Fibroblast of lung (primary cell): ENCODE measurements at regions not wholly inside any gene's neighbourhood (a gene's known extent, or its start where the extent isn't known, plus 50 kb on each side); places are given as distances from the start of the nearest gene placed in this dataset.

Experiments used
- DNase-seq, 2 donors: peaks; one replicate each; pipeline versions ENCODE4 v3.0.0 to v3.0.0-alpha.2; 2010; ENCODE audit warnings: low read depth in 2 of 2
- H2AFZ ChIP-seq: 2 replicates; pipeline ENCODE4 v1.5.1; 2012; ENCODE audit warnings: low read length, control low read depth, inconsistent platforms
- H3K27ac ChIP-seq: 2 replicates; pipeline ENCODE4 v1.5.1; 2011; ENCODE audit warnings: low read length, control low read depth; ENCODE audit not compliant: insufficient read depth
- H3K27me3 ChIP-seq: 2 replicates; pipeline ENCODE4 v1.5.1; 2011; ENCODE audit warnings: mild to moderate bottlenecking, low read length; ENCODE audit not compliant: control insufficient read depth, insufficient read depth
- H3K36me3 ChIP-seq: 2 replicates; pipeline ENCODE4 v1.5.1; 2011; ENCODE audit warnings: low read length; ENCODE audit not compliant: control insufficient read depth, insufficient read depth
- H3K4me1 ChIP-seq: 2 replicates; pipeline ENCODE4 v1.5.1; 2011; ENCODE audit warnings: low read length; ENCODE audit not compliant: control insufficient read depth, insufficient read depth; ENCODE audit errors: extremely low read depth
- H3K4me2 ChIP-seq: 2 replicates; pipeline ENCODE4 v1.5.1; 2011; ENCODE audit warnings: low read length, control low read depth; ENCODE audit not compliant: insufficient read depth; ENCODE audit errors: extremely low read depth
- H3K4me3 ChIP-seq, 4 experiments: fragments of 200-600 bp in 1 of 4; sonication (generic) in 1 of 4; replicated peaks in 1 of 4; 2 replicates each; pipeline ENCODE4 v1.5.1; 2011 to 2016; ENCODE audit warnings: low read length in 4 of 4, low read depth in 3 of 4, mild to moderate bottlenecking in 3 of 4, control low read depth in 2 of 4, inconsistent platforms in 1 of 4, mixed read lengths in 1 of 4; ENCODE audit not compliant: insufficient read depth in 1 of 4; ENCODE audit errors: control extremely low read depth in 1 of 4
- H3K79me2 ChIP-seq: 2 replicates; pipeline ENCODE4 v1.5.1; 2012; ENCODE audit warnings: mild to moderate bottlenecking, low read length, inconsistent platforms; ENCODE audit not compliant: control insufficient read depth, insufficient read depth
- H3K9ac ChIP-seq: 2 replicates; pipeline ENCODE4 v1.5.1; 2011; ENCODE audit warnings: mild to moderate bottlenecking, low read length, control low read depth; ENCODE audit not compliant: insufficient read depth
- H3K9me3 ChIP-seq: 2 replicates; pipeline ENCODE4 v1.5.1; 2012; ENCODE audit warnings: low read depth, low read length; ENCODE audit not compliant: control insufficient read depth, insufficient read depth
- H4K20me1 ChIP-seq: 2 replicates; pipeline ENCODE4 v1.5.1; 2011; ENCODE audit warnings: low read length; ENCODE audit not compliant: control insufficient read depth, insufficient read depth; ENCODE audit errors: extremely low read depth
- CTCF ChIP-seq, 2 donors: IDR thresholded peaks in 1 of 2; conservative IDR thresholded peaks in 1 of 2; 1 replicate in 1 of 2; 2 replicates in 1 of 2; pipeline ENCODE4 v1.5.1; 2011 to 2012; ENCODE audit warnings: low read length in 2 of 2, control low read depth in 1 of 2, inconsistent platforms in 1 of 2, low read depth in 1 of 2, mild to moderate bottlenecking in 1 of 2
- EZH2 ChIP-seq: IDR thresholded peaks from 2 replicates; pipeline ENCODE4 v1.5.1; 2012; ENCODE audit warnings: low read length, control low read depth, mild to moderate bottlenecking; ENCODE audit errors: missing control alignments

GRCh38 chr9:89659891-89660685 is 55.3 kb downstream of the GADD45G start:
- Histone ChIP-seq H3K27ac (no peak overlapping the region), H3K9ac (no peak overlapping the region)
- DNase-seq = no peak

GRCh38 chr9:89661391-89661949 is 56.7 kb downstream of the GADD45G start:
- H3K27ac ChIP-seq = no peak overlapping the region
- TF ChIP-seq EZH2 (no peak), CTCF (conservative IDR thresholded peaks at IDR 0.05 in 1 of 2, IDR thresholded peaks at IDR 0.05 in 1 of 2; ENCODE audit: low read depth in 1 of 2, low read length in 2 of 2) (no peak)
- DNase-seq = peak in 1 of 2 donors; percentile 28
- no peak overlapping the region for H2AFZ ChIP-seq
- no peak overlapping the region for H3K4me2 ChIP-seq
- peak overlapping the region in 1 of 4 experiments; percentile 18 for H3K4me3 ChIP-seq
- no peaks in the 10 kb centered on the region for H3K4me1 ChIP-seq
- no peaks in the 10 kb centered on the region for H3K79me2 ChIP-seq
- no peaks in the 10 kb centered on the region for H4K20me1 ChIP-seq
- H3K9me3 ChIP-seq = no peaks in the 10 kb centered on the region
- no peaks in the 10 kb centered on the region for H3K36me3 ChIP-seq
- H3K9ac ChIP-seq = no peak overlapping the region
- H3K27me3 ChIP-seq = no peaks in the 10 kb centered on the region

More at GRCh38 chr9:89659891-89660685, 55.3 kb downstream of the GADD45G start:
- TF ChIP-seq CTCF (conservative IDR thresholded peaks at IDR 0.05 in 1 of 2, IDR thresholded peaks at IDR 0.05 in 1 of 2; ENCODE audit: low read depth in 1 of 2, low read length in 2 of 2) (no peak), EZH2 (no peak)
- no peaks in the 10 kb centered on the region for H4K20me1 ChIP-seq
- H3K9me3 ChIP-seq = no peaks in the 10 kb centered on the region
- no peak overlapping the region for H3K4me2 ChIP-seq
- no peaks in the 10 kb centered on the region for H3K4me1 ChIP-seq
- H3K4me3 ChIP-seq = no peak overlapping the region
- H3K36me3 ChIP-seq = no peaks in the 10 kb centered on the region
- no peaks in the 10 kb centered on the region for H3K79me2 ChIP-seq
- no peak overlapping the region for H2AFZ ChIP-seq
- H3K27me3 ChIP-seq = no peaks in the 10 kb centered on the region

- Histone ChIP-seq H4K20me1 (no peaks in the 10 kb centered on the region), H3K4me1 (no peaks in the 10 kb centered on the region), H3K9me3 (no peaks in the 10 kb centered on the region), H3K4me2 (no peak overlapping the region), H3K79me2 (no peaks in the 10 kb centered on the region), H3K27ac (no peak overlapping the region), H3K9ac (no peak overlapping the region), H2AFZ (peak overlapping the region; percentile 21), H3K27me3 (no peaks in the 10 kb centered on the region), H3K4me3 (peak overlapping the region in 2 of 4 experiments; percentile 46 to 55), H3K36me3 (no peaks in the 10 kb centered on the region)
- TF ChIP-seq CTCF (conservative IDR thresholded peaks at IDR 0.05 in 1 of 2, IDR thresholded peaks at IDR 0.05 in 1 of 2; ENCODE audit: low read depth in 1 of 2, low read length in 2 of 2) = no peak
- TF ChIP-seq EZH2 = no peak
- peak; percentile 94 to 96 for DNase-seq
Measured at GRCh38 chr9:89661956-89662717, 57.3 kb downstream of the GADD45G start.
